HepG2 (cell line): ENCODE measurements at regions not wholly inside any gene's neighbourhood (a gene's known extent, or its start where the extent isn't known, plus 50 kb on each side); places are given as distances from the start of the nearest gene placed in this dataset.

Source experiments
- ESRRA ChIP-seq: sonication (generic); formaldehyde crosslinking; IDR thresholded peaks from 2 replicates; pipeline ENCODE4 v1.5.1; 2020; ENCODE audit warnings: mild to moderate bottlenecking, low read depth, missing genetic modification reagents
- ETS1 ChIP-seq: sonication (generic); formaldehyde crosslinking; IDR thresholded peaks from 2 replicates; pipeline ENCODE4 v1.4.0; 2020; ENCODE audit warnings: missing genetic modification reagents
- FOXM1 ChIP-seq: sonication (generic); formaldehyde crosslinking; IDR thresholded peaks from 2 replicates; pipeline ENCODE4 v1.5.0; 2020; ENCODE audit warnings: missing genetic modification reagents
- SP1 ChIP-seq, 2 experiments: fragments of 450-650 bp in 1 of 2; sonication (generic) in 1 of 2; formaldehyde crosslinking in 1 of 2; IDR thresholded peaks; 2 replicates each; pipeline versions ENCODE4 v1.4.0 to v1.6.1; 2016 to 2020; ENCODE audit warnings: missing genetic modification reagents in 1 of 2
- TBX2 ChIP-seq: sonication (generic); formaldehyde crosslinking; IDR thresholded peaks from 2 replicates; pipeline ENCODE4 v1.5.0; 2020; ENCODE audit warnings: missing genetic modification reagents, mild to moderate bottlenecking, borderline replicate concordance
- ZFP90 ChIP-seq: sonication (generic); formaldehyde crosslinking; IDR thresholded peaks from 2 replicates; pipeline ENCODE4 v1.8.0; 2022; ENCODE audit warnings: missing genetic modification reagents, mild to moderate bottlenecking, inconsistent platforms, borderline replicate concordance
- ZNF331 ChIP-seq: sonication (generic); formaldehyde crosslinking; IDR thresholded peaks from 2 replicates; pipeline ENCODE4 v1.4.0; 2020; ENCODE audit warnings: missing genetic modification reagents
- TF ChIP-seq, protein P1 (sequence below): sonication (generic); formaldehyde crosslinking; IDR thresholded peaks from 2 replicates; pipeline ENCODE4 v1.5.0; 2020; ENCODE audit warnings: mild to moderate bottlenecking, missing genetic modification reagents, moderate library complexity

DNA sequence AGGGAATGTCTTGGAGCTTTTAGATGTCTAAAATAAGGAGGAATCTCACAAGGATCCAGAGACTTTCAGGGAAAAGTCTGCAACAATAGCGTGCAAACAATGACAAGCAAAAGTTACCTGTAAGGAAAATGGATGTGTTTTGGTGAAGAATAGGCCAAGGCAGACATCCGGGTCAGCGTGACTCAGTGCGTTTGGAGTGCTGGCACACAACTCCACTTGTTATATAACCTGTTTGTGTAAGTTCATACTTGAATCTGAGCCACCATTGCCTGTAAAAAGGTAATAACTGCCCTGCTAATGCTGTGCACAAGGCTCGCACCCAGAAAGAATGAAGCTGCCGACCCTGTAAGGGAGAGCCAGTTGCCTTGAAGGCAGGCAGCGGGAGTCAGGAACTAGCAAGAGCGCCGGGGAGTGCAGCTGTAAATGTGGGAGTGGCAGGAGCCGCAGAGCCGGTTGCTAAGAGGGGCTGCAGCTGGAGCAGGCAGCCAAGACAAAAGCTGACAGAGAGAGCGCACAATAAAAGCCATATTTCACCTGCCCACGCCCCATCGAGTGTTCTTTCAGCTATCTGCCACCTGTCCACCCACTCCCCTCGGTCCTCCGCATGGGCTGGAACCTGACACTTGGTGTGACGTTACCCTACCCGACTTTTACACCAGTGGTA is 638.5 kb upstream of the MIS18BP1 start:
- no peak for TF ChIP-seq ESRRA (CRISPR knock-in tag)
- no peak for TF ChIP-seq ETS1 (CRISPR knock-in tag)
- TF ChIP-seq FOXM1 (CRISPR knock-in tag) = no peak
- no peak for TF ChIP-seq TBX2
- no peak for TF ChIP-seq SP1 (IDR thresholded peaks at IDR 0.05)
- no peak for TF ChIP-seq SP1 (CRISPR knock-in tag; IDR thresholded peaks at IDR 0.05)
- TF ChIP-seq ZFP90 (CRISPR knock-in tag) = no peak
- TF ChIP-seq ZNF331 (CRISPR knock-in tag) = no peak
- TF ChIP-seq, protein P1, sequence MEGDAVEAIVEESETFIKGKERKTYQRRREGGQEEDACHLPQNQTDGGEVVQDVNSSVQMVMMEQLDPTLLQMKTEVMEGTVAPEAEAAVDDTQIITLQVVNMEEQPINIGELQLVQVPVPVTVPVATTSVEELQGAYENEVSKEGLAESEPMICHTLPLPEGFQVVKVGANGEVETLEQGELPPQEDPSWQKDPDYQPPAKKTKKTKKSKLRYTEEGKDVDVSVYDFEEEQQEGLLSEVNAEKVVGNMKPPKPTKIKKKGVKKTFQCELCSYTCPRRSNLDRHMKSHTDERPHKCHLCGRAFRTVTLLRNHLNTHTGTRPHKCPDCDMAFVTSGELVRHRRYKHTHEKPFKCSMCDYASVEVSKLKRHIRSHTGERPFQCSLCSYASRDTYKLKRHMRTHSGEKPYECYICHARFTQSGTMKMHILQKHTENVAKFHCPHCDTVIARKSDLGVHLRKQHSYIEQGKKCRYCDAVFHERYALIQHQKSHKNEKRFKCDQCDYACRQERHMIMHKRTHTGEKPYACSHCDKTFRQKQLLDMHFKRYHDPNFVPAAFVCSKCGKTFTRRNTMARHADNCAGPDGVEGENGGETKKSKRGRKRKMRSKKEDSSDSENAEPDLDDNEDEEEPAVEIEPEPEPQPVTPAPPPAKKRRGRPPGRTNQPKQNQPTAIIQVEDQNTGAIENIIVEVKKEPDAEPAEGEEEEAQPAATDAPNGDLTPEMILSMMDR (CRISPR knock-in tag) = no peak
